ENCODE measurements at regions not wholly inside any gene's neighbourhood (a gene's known extent, or its start where the extent isn't known, plus 50 kb on each side); places are given as distances from the start of the nearest gene placed in this dataset.
"Not testable (repeated sequence)": the region's sequence is repeated elsewhere in the genome, so short reads cannot be mapped to it uniquely, and the experiment has no call there.

- not testable (repeated sequence) for DNase-seq (ENCODE audit: low read depth); H3K4me3 ChIP-seq (ENCODE audit: low read length)
These were observed 335.7 kb upstream of the PLGLB2 start for GRCh38 chr2:87412036-87412820.

GRCh38 chr2:87414331-87414730 lies 333.6 kb upstream of the PLGLB2 start:
- H3K4me3 ChIP-seq (ENCODE audit: low read length); DNase-seq (ENCODE audit: low read depth): not testable (repeated sequence)

- DNase-seq (ENCODE audit: low read depth); H3K4me3 ChIP-seq (ENCODE audit: low read length): not testable (repeated sequence)
These were observed 332.9 kb upstream of the PLGLB2 start for GRCh38 chr2:87414795-87415570.

GRCh38 chr2:87415586-87416265 lies 332.2 kb upstream of the PLGLB2 start:
- not testable (repeated sequence) for H3K4me3 ChIP-seq (ENCODE audit: low read length); DNase-seq (ENCODE audit: low read depth)

GRCh38 chr2:87416266-87416592 lies 331.7 kb upstream of the PLGLB2 start:
- not testable (repeated sequence) for H3K4me3 ChIP-seq (ENCODE audit: low read length); DNase-seq (ENCODE audit: low read depth)

- not testable (repeated sequence) for H3K4me3 ChIP-seq (ENCODE audit: low read length); DNase-seq (ENCODE audit: low read depth)
These were observed 330.7 kb upstream of the PLGLB2 start for GRCh38 chr2:87417147-87417546.

- not testable (repeated sequence) for DNase-seq (ENCODE audit: low read depth); H3K4me3 ChIP-seq (ENCODE audit: low read length)
These were observed 329.9 kb upstream of the PLGLB2 start for GRCh38 chr2:87417742-87418567.

GRCh38 chr2:87418823-87419822 lies 328.8 kb upstream of the PLGLB2 start:
- not testable (repeated sequence) for DNase-seq (ENCODE audit: low read depth); H3K4me3 ChIP-seq (ENCODE audit: low read length)

GRCh38 chr2:87419980-87420379 lies 327.9 kb upstream of the PLGLB2 start:
- not testable (repeated sequence) for DNase-seq (ENCODE audit: low read depth); H3K4me3 ChIP-seq (ENCODE audit: low read length)

GRCh38 chr2:87420954-87421353 lies 326.9 kb upstream of the PLGLB2 start:
- H3K4me3 ChIP-seq (ENCODE audit: low read length); DNase-seq (ENCODE audit: low read depth): not testable (repeated sequence)

- H3K4me3 ChIP-seq (ENCODE audit: low read length); DNase-seq (ENCODE audit: low read depth): not testable (repeated sequence)
These were observed 323.8 kb upstream of the PLGLB2 start for GRCh38 chr2:87423796-87424762.

GRCh38 chr2:87424763-87425154 lies 323.1 kb upstream of the PLGLB2 start:
- not testable (repeated sequence) for H3K4me3 ChIP-seq (ENCODE audit: low read length); DNase-seq (ENCODE audit: low read depth)

GRCh38 chr2:87425191-87425590 lies 322.7 kb upstream of the PLGLB2 start:
- not testable (repeated sequence) for H3K4me3 ChIP-seq (ENCODE audit: low read length); DNase-seq (ENCODE audit: low read depth)

GRCh38 chr2:87425717-87426116 lies 322.2 kb upstream of the PLGLB2 start:
- not testable (repeated sequence) for H3K4me3 ChIP-seq (ENCODE audit: low read length); DNase-seq (ENCODE audit: low read depth)

GRCh38 chr2:87428452-87429130 lies 319.3 kb upstream of the PLGLB2 start:
- DNase-seq (ENCODE audit: low read depth) = not testable (repeated sequence)

GRCh38 chr2:87429206-87429930 lies 318.5 kb upstream of the PLGLB2 start:
- DNase-seq (ENCODE audit: low read depth); H3K4me3 ChIP-seq (ENCODE audit: low read length): not testable (repeated sequence)

More at GRCh38 chr2:87428452-87429130, 319.3 kb upstream of the PLGLB2 start:
- H3K4me3 ChIP-seq (ENCODE audit: low read length) = not testable (repeated sequence)

Data from retinal pigment epithelial cell (primary cell).